ENCODE measurements at regions not wholly inside any gene's neighbourhood (a gene's known extent, or its start where the extent isn't known, plus 50 kb on each side); places are given as distances from the start of the nearest gene placed in this dataset.

- DNase-seq (ENCODE audit: low read depth), result no peak
Observed at GRCh38 chr3:106533093-106533787, 664.4 kb upstream of the CBLB start.

GRCh38 chr3:106533788-106534160, 665.0 kb upstream of the CBLB start:
- DNase-seq (ENCODE audit: low read depth), result no peak

- DNase-seq (ENCODE audit: low read depth), result no peak
Observed at GRCh38 chr3:106534206-106534605, 665.4 kb upstream of the CBLB start.

- DNase-seq (ENCODE audit: low read depth), result no peak
Observed at GRCh38 chr3:106540743-106541142, 671.9 kb upstream of the CBLB start.

- DNase-seq (ENCODE audit: low read depth), result no peak
Observed at GRCh38 chr3:106542101-106542769, 673.4 kb upstream of the CBLB start.

- DNase-seq (ENCODE audit: low read depth), result no peak
Observed at GRCh38 chr3:106552351-106553043, 683.7 kb upstream of the CBLB start.

GRCh38 chr3:106560451-106560966, 691.7 kb upstream of the CBLB start:
- peak; percentile 89 for DNase-seq (ENCODE audit: low read depth)

GRCh38 chr3:106566277-106566676, 697.5 kb upstream of the CBLB start:
- no peak for DNase-seq (ENCODE audit: low read depth)

- no peak for DNase-seq (ENCODE audit: low read depth)
Observed at GRCh38 chr3:106570426-106570825, 701.6 kb upstream of the CBLB start.

- DNase-seq (ENCODE audit: low read depth), result no peak
Observed at GRCh38 chr3:106573605-106574004, 704.8 kb upstream of the CBLB start.

GRCh38 chr3:106575029-106575428, 706.2 kb upstream of the CBLB start:
- DNase-seq (ENCODE audit: low read depth), result no peak

- no peak for DNase-seq (ENCODE audit: low read depth)
Observed at GRCh38 chr3:106577241-106577640, 708.4 kb upstream of the CBLB start.

- peak; percentile 24 for DNase-seq (ENCODE audit: low read depth)
Observed at GRCh38 chr3:106578911-106579310, 710.1 kb upstream of the CBLB start.

- DNase-seq (ENCODE audit: low read depth), result no peak
Observed at GRCh38 chr3:106582151-106582550, 713.3 kb upstream of the CBLB start.

- DNase-seq (ENCODE audit: low read depth), result no peak
Observed at GRCh38 chr3:106587551-106587950, 718.7 kb upstream of the CBLB start.

GRCh38 chr3:106588739-106589138, 719.9 kb upstream of the CBLB start:
- no peak for DNase-seq (ENCODE audit: low read depth)

GRCh38 chr3:106589311-106589942, 720.6 kb upstream of the CBLB start:
- DNase-seq (ENCODE audit: low read depth), result no peak

GRCh38 chr3:106590216-106590615, 721.4 kb upstream of the CBLB start:
- DNase-seq (ENCODE audit: low read depth), result no peak

GRCh38 chr3:106593381-106593780, 724.6 kb upstream of the CBLB start:
- no peak for DNase-seq (ENCODE audit: low read depth)

GRCh38 chr3:106609666-106610301, 741.0 kb upstream of the CBLB start:
- peak; percentile 64 for DNase-seq (ENCODE audit: low read depth)

GRCh38 chr3:106610362-106610959, 741.6 kb upstream of the CBLB start:
- DNase-seq (ENCODE audit: low read depth), result no peak

- DNase-seq (ENCODE audit: low read depth), result no peak
Observed at GRCh38 chr3:106611116-106611515, 742.3 kb upstream of the CBLB start.

Data from HS-5 (cell line).